Spleen (tissue), 11 donors: ENCODE measurements at regions not wholly inside any gene's neighbourhood (a gene's known extent, or its start where the extent isn't known, plus 50 kb on each side); places are given as distances from the start of the nearest gene placed in this dataset.

ENCODE experiments used
- DNase-seq: peaks from one replicate; pipeline ENCODE4 v3.0.0-alpha.2; 2020
- H3K27ac ChIP-seq, 8 donors: fragments of 200-600 bp; sonication (generic) in 7 of 8; 1 replicate in 4 of 8; 2 replicates in 4 of 8; pipeline versions ENCODE4 v1.5.0 to v1.8.0; 2016 to 2021; ENCODE audit warnings: inconsistent platforms in 4 of 8, mild to moderate bottlenecking in 4 of 8, moderate library complexity in 1 of 8
- H3K27me3 ChIP-seq, 7 donors: fragments of 200-600 bp; sonication (generic) in 6 of 7; replicated peaks in 1 of 7; 1 replicate in 4 of 7; 2 replicates in 3 of 7; pipeline versions ENCODE4 v1.5.0 to v1.8.0; 2016 to 2021; ENCODE audit warnings: inconsistent platforms in 3 of 7, mild to moderate bottlenecking in 1 of 7
- H3K36me3 ChIP-seq, 6 donors: fragments of 200-600 bp; sonication (generic) in 5 of 6; 1 replicate in 4 of 6; 2 replicates in 2 of 6; pipeline versions ENCODE4 v1.5.0 to v1.8.0; 2016 to 2021; ENCODE audit warnings: inconsistent platforms in 2 of 6
- H3K4me1 ChIP-seq, 6 donors: fragments of 200-600 bp; sonication (generic) in 5 of 6; 1 replicate in 3 of 6; 2 replicates in 3 of 6; pipeline versions ENCODE4 v1.5.0 to v1.8.0; 2016 to 2021; ENCODE audit warnings: inconsistent platforms in 3 of 6
- H3K4me3 ChIP-seq, 8 donors: fragments of 200-600 bp; sonication (generic) in 7 of 8; 1 replicate in 4 of 8; 2 replicates in 4 of 8; pipeline versions ENCODE4 v1.5.0 to v1.8.0; 2016 to 2021; ENCODE audit warnings: inconsistent platforms in 4 of 8, mild to moderate bottlenecking in 4 of 8, moderate library complexity in 2 of 8
- H3K9me3 ChIP-seq, 8 donors: fragments of 200-600 bp; sonication (generic) in 7 of 8; 1 replicate in 4 of 8; 2 replicates in 4 of 8; pipeline versions ENCODE4 v1.5.0 to v1.8.0; 2016 to 2021; ENCODE audit warnings: inconsistent platforms in 4 of 8
- POLR2A ChIP-seq, 3 donors: fragments of 450-650 bp; IDR thresholded peaks; one replicate each; pipeline ENCODE4 v1.5.1; 2017; ENCODE audit warnings: antibody characterized with exemption in 3 of 3, mild to moderate bottlenecking in 1 of 3
- POLR2AphosphoS5 ChIP-seq, 3 donors: sonication (generic); formaldehyde crosslinking; IDR thresholded peaks; one replicate each; pipeline ENCODE4 v1.5.1; 2017; ENCODE audit warnings: antibody characterized with exemption in 3 of 3
- WGBS, 5 donors: extraction: QIAGEN DNeasy Blood & Tissue Kit in 3 of 5; methylation state at CpG; one replicate each; pipeline versions ENCODE4 v1.1.5 to v1.1.7; 2013 to 2018; 5-methylcytosine and 5-hydroxymethylcytosine counted together
- intact Hi-C: fragments of 100-400 bp; cut with DNase I; formaldehyde crosslinking; loops from one replicate; pipeline ENCODE4 v1.15.0; 2023; ENCODE audit warnings: low total_unique reads
- TF ChIP-seq, protein P1 (sequence below), 11 experiments: fragments of 200-600 bp in 7 of 11; fragments of 450-650 bp in 4 of 11; sonication (generic) in 4 of 11; IDR thresholded peaks in 8 of 11; conservative IDR thresholded peaks in 3 of 11; 1 replicate in 7 of 11; 2 replicates in 4 of 11; pipeline versions ENCODE4 v1.4.0 to v1.8.0; 2016 to 2021; ENCODE audit warnings: antibody characterized with exemption in 11 of 11, inconsistent platforms in 4 of 11, mild to moderate bottlenecking in 1 of 11
- donor health status: healthy with polysubstance abuse.
- donor health status: DM: no; HTN: no; CAD: no; lungs with moderate emphysema.
- donor health status: DM: no; HTN: no; CAD: no.
- donor health status: Bipolar disorder and iron deficiency.
- donor health status: healthy.
- donor health status: DM: no; HTN: no; CAD: no.
- donor health status: DM: yes; HTN: yes; CAD: no.

DNA sequence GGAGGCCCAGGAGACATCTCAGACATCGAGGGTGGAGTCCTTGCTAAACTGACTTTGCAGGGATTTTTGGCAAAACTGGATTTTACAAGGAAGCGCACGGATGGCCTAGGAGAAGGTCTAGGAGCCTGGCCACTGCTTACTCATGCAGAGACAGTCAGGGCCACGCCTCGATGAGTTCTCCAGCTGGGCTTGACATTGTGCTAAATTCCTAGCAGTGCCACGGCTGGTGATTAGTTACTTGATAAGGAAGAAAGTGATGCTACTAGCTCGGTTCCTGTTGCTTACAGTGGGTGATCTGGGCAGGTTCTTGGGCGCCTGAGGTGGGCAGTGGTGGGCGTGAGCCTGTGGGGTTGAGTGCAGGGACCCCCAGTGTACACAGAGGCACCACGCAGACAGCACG lies 143.4 kb downstream of the SOX1 start:
- no peak for DNase-seq
- Histone ChIP-seq H3K27me3 (peaks cover 0 to 53% (median 5%) of the 10 kb centered on the region in 7 donors), H3K4me1 (peaks cover 0 to 8% (median 2%) of the 10 kb centered on the region in 6 donors), H3K9me3 (peaks cover 0 to 5% (median 0%) of the 10 kb centered on the region in 8 donors), H3K27ac (no peak overlapping the region), H3K4me3 (no peak overlapping the region), H3K36me3 (no peaks in the 10 kb centered on the region)
- TF ChIP-seq, protein P1, sequence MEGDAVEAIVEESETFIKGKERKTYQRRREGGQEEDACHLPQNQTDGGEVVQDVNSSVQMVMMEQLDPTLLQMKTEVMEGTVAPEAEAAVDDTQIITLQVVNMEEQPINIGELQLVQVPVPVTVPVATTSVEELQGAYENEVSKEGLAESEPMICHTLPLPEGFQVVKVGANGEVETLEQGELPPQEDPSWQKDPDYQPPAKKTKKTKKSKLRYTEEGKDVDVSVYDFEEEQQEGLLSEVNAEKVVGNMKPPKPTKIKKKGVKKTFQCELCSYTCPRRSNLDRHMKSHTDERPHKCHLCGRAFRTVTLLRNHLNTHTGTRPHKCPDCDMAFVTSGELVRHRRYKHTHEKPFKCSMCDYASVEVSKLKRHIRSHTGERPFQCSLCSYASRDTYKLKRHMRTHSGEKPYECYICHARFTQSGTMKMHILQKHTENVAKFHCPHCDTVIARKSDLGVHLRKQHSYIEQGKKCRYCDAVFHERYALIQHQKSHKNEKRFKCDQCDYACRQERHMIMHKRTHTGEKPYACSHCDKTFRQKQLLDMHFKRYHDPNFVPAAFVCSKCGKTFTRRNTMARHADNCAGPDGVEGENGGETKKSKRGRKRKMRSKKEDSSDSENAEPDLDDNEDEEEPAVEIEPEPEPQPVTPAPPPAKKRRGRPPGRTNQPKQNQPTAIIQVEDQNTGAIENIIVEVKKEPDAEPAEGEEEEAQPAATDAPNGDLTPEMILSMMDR (IDR thresholded peaks at IDR 0.05 in 8 of 11, conservative IDR thresholded peaks at IDR 0.05 in 3 of 11): no peak
- TF ChIP-seq POLR2A (IDR thresholded peaks at IDR 0.05) (no peak), POLR2AphosphoS5 (IDR thresholded peaks at IDR 0.05) (no peak)
- intact Hi-C loops: no loop called here
- 65 to 76% (median 70%) methylated on average over 11 of the region's 11 CpGs for WGBS, 5 donors

DNA sequence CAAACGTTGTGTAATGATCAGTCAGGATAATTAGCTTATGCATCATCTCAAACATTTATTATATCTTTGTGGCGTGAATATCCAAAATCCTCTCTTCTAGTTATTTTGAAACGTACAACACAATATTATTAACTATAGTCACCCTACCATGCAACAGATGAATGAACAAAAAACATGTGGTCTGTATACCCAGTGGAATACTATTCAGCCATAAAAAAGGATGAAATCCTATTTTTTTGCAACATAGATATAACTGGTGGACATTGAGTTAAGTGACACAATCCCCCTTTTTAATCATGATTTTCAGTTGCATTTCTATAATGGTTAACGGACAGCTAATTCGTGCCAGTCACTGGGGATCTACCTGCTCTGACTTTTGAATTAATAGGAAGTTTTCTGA lies 145.6 kb downstream of the SOX1 start:
- no peak for DNase-seq
- Histone ChIP-seq H3K9me3 (peaks cover 0 to 5% (median 0%) of the 10 kb centered on the region in 8 donors), H3K4me3 (no peak overlapping the region), H3K27ac (no peak overlapping the region), H3K36me3 (no peaks in the 10 kb centered on the region), H3K27me3 (peaks cover 0 to 37% (median 5%) of the 10 kb centered on the region in 7 donors), H3K4me1 (no peaks in the 10 kb centered on the region)
- intact Hi-C loops: no loop called here
- TF ChIP-seq POLR2A (IDR thresholded peaks at IDR 0.05) (no peak), POLR2AphosphoS5 (IDR thresholded peaks at IDR 0.05) (no peak)
- TF ChIP-seq, protein P1 (IDR thresholded peaks at IDR 0.05 in 8 of 11, conservative IDR thresholded peaks at IDR 0.05 in 3 of 11): no peak
- 83 to 89% (median 84%) methylated on average over 5 of the region's 5 CpGs for WGBS, 5 donors

GRCh38 chr13:112213467-112214255 lies 146.7 kb downstream of the SOX1 start:
- Histone ChIP-seq H3K27ac (no peak overlapping the region), H3K9me3 (peaks cover 0 to 5% (median 0%) of the 10 kb centered on the region in 8 donors), H3K36me3 (no peaks in the 10 kb centered on the region), H3K27me3 (peaks cover 0 to 26% (median 0%) of the 10 kb centered on the region in 7 donors), H3K4me1 (no peaks in the 10 kb centered on the region), H3K4me3 (no peak overlapping the region)
- intact Hi-C loops: no loop called here
- WGBS, 5 donors: 79 to 87% (median 84%) methylated on average over 20 to 24 of the region's 24 CpGs
- TF ChIP-seq POLR2A (IDR thresholded peaks at IDR 0.05) (no peak), POLR2AphosphoS5 (IDR thresholded peaks at IDR 0.05) (no peak)
- TF ChIP-seq, protein P1 (IDR thresholded peaks at IDR 0.05 in 8 of 11, conservative IDR thresholded peaks at IDR 0.05 in 3 of 11): no peak
- no peak for DNase-seq

DNA sequence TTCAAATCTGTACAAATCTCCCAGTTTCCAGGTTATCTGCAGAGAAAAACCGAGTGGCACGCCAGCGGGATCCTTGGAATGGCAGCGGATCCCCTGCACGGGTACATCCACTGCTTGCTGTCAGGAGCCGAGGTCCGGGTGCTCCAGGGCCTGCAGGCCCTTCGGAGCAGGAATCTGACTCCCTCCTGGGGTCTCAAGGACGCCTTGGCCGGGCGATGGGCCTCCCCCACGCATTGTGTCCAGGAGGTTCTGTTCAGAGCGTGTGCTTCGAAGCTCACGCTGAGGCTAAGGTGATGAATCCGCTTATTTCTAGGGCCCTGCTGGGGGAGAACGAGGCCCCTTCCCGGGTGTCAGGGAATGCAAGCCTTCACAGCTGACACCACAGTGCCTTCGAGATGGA lies 148.9 kb downstream of the SOX1 start:
- intact Hi-C loops: no loop called here
- Histone ChIP-seq H3K27ac (no peak overlapping the region), H3K36me3 (no peaks in the 10 kb centered on the region), H3K4me1 (no peaks in the 10 kb centered on the region), H3K27me3 (peaks cover 0 to 16% (median 0%) of the 10 kb centered on the region in 7 donors), H3K9me3 (peaks cover 0 to 5% (median 0%) of the 10 kb centered on the region in 8 donors), H3K4me3 (no peak overlapping the region)
- TF ChIP-seq, protein P1 (IDR thresholded peaks at IDR 0.05 in 8 of 11, conservative IDR thresholded peaks at IDR 0.05 in 3 of 11): no peak
- no peak for TF ChIP-seq POLR2A (IDR thresholded peaks at IDR 0.05)
- TF ChIP-seq POLR2AphosphoS5 (IDR thresholded peaks at IDR 0.05): no peak
- DNase-seq: no peak
- WGBS, 5 donors: 65 to 80% (median 73%) methylated on average over 12 to 19 of the region's 19 CpGs
